A549 (cell line): ENCODE measurements at regions not wholly inside any gene's neighbourhood (a gene's known extent, or its start where the extent isn't known, plus 50 kb on each side); places are given as distances from the start of the nearest gene placed in this dataset.

Experiments used
- CTCF ChIP-seq: fragments of >200 bp; sonication (Bioruptor Twin); formaldehyde crosslinking; IDR thresholded peaks from 3 replicates; pipeline ENCODE4 v1.5.1; 2016
- POLR2A ChIP-seq: IDR thresholded peaks from 2 replicates; pipeline ENCODE4 v1.6.1; 2012; ENCODE audit warnings: mild to moderate bottlenecking, low read length
- RARB ChIP-seq: fragments of 250-450 bp; sonication (Bioruptor Pico); IDR thresholded peaks from 2 replicates; pipeline ENCODE4 v1.8.0; 2021; ENCODE audit warnings: mild to moderate bottlenecking, moderate library complexity
- TP53 ChIP-seq: fragments of 250-450 bp; sonication (Bioruptor Pico); IDR thresholded peaks from 2 replicates; pipeline ENCODE4 v1.5.0; 2021; ENCODE audit warnings: mild to moderate bottlenecking, moderate library complexity

- TF ChIP-seq TP53 (CRISPR knock-in tag) (no peak), POLR2A (no peak), RARB (CRISPR knock-in tag) (no peak), CTCF (no peak)
Measured at GRCh38 chr20:39342463-39342862, 380.3 kb downstream of the DHX35 start.
